ENCODE measurements at regions not wholly inside any gene's neighbourhood (a gene's known extent, or its start where the extent isn't known, plus 50 kb on each side); places are given as distances from the start of the nearest gene placed in this dataset.

- intact Hi-C loops (cut with micrococcal nuclease), result loop anchor here (5.0 to 10.0 kb wide), 3 partner anchors 552 to 995 kb away; partner anchors contain the start of gene URAD
- no peak overlapping the region for H3K27ac ChIP-seq (ENCODE audit: low read depth, low read length)
- no peak overlapping the region for H3K4me2 ChIP-seq (ENCODE audit: low read length)
- H3K27me3 ChIP-seq (ENCODE audit: insufficient read depth, low read length), result no peaks in the 10 kb centered on the region
- no peak for TF ChIP-seq ZFX (IDR thresholded peaks at IDR 0.05)
- TF ChIP-seq CEBPB (IDR thresholded peaks at IDR 0.05; ENCODE audit: low read depth), result no peak
- no peak for TF ChIP-seq TCF7L2 (IDR thresholded peaks at IDR 0.05; ENCODE audit: borderline replicate concordance, extremely low read depth, insufficient read depth, insufficient read length)
- TF ChIP-seq EGR1 (IDR thresholded peaks at IDR 0.05; ENCODE audit: low read depth), result no peak
- no peak for TF ChIP-seq EZH2 (IDR thresholded peaks at IDR 0.05)
- TF ChIP-seq CTCF (IDR thresholded peaks at IDR 0.05 in 2 of 3, conservative IDR thresholded peaks at IDR 0.05 in 1 of 3; ENCODE audit: borderline replicate concordance in 1 of 3, insufficient read depth in 1 of 3, low read depth in 2 of 3, low read length in 2 of 3), result no peak
- no peak for TF ChIP-seq CBX3 (IDR thresholded peaks at IDR 0.05; ENCODE audit: low read depth)
- no peak for TF ChIP-seq ATF3 (IDR thresholded peaks at IDR 0.05)
- TF ChIP-seq REST (IDR thresholded peaks at IDR 0.05; ENCODE audit: low read depth), result no peak
- no peak for TF ChIP-seq JUND (IDR thresholded peaks at IDR 0.05)
- TF ChIP-seq MAX (IDR thresholded peaks at IDR 0.05), result no peak
- no peak for TF ChIP-seq POLR2A (IDR thresholded peaks at IDR 0.05; ENCODE audit: borderline replicate concordance, extremely low read depth, insufficient read depth, insufficient read length)
- no peak for TF ChIP-seq ZNF274 (IDR thresholded peaks at IDR 0.05; ENCODE audit: low read depth, low read length)
- no peak for TF ChIP-seq ELF1 (IDR thresholded peaks at IDR 0.05; ENCODE audit: borderline replicate concordance, low read depth)
- TF ChIP-seq POLR2AphosphoS5 (IDR thresholded peaks at IDR 0.05; ENCODE audit: low read depth, low read length), result no peak
- peaks cover 0 to 3% of the 10 kb centered on the region in 2 experiments; a peak in 1 of 4 replicates for H3K4me1 ChIP-seq (ENCODE audit: control insufficient read depth in 1 of 2, insufficient read depth in 2 of 2, low read length in 2 of 2)
- ChIA-PET CTCF (interaction anchor here (0.9 kb wide), 1 partner anchor 372 kb away, joined by 4 read pairs; no protein-coding TSS in a partner anchor), POLR2A (no interaction called here), RAD21 (ENCODE audit: low non-redundant PET in 1 of 2, low total read pairs in 2 of 2, uncharacterized antibody in 2 of 2, unreplicated experiment in 2 of 2) (no interaction called here)
- H3K9me2 ChIP-seq (ENCODE audit: insufficient read depth), result no peaks in the 10 kb centered on the region
- no peaks in the 10 kb centered on the region for H3K9me3 ChIP-seq (ENCODE audit: control insufficient read depth in 1 of 2, insufficient read depth in 1 of 2, low read depth in 1 of 2, low read length in 2 of 2)
- no peaks in the 10 kb centered on the region for H4K20me1 ChIP-seq (ENCODE audit: insufficient read depth)
- H3K9ac ChIP-seq (ENCODE audit: low read length), result no peak overlapping the region
- DNase-seq (ENCODE audit: low read depth, low spot score) (no peak), ATAC-seq (no peak)
- H3K79me2 ChIP-seq (ENCODE audit: insufficient read depth, low read length), result no peaks in the 10 kb centered on the region
- no peaks in the 10 kb centered on the region for H3K36me3 ChIP-seq (ENCODE audit: control insufficient read depth in 1 of 2, insufficient read depth in 2 of 2, low read length in 2 of 2)
- H3K4me3 ChIP-seq (replicated peaks in 1 of 2; ENCODE audit: low read depth in 1 of 2, low read length in 2 of 2), result no peak overlapping the region
- no peak overlapping the region for H2AFZ ChIP-seq (ENCODE audit: low read depth, low read length, poor library complexity, severe bottlenecking)
- no TSS peak for BruUV-seq (replicated peaks)
These were observed 181.5 kb downstream of the USP12 start for GRCh38 chr13:26989957-26990713.
